WTC11 (cell line): ENCODE measurements at regions not wholly inside any gene's neighbourhood (a gene's known extent, or its start where the extent isn't known, plus 50 kb on each side); places are given as distances from the start of the nearest gene placed in this dataset.

ENCODE experiments used
- ATAC-seq: fragments of 200-7000 bp; cut with Tn5 transposase; 2 replicates; pipeline ENCODE4 v1.10.0; 2021; ENCODE audit warnings: mild to moderate bottlenecking, moderate library complexity
- CTCF ChIA-PET: fragments of 300-600 bp; sonication (Branson Sonifier 250); formaldehyde crosslinking; loops from one replicate; lab custom pipeline; 2021; ENCODE audit warnings: antibody characterized with exemption; lab: Charles Lee
- POLR2A ChIA-PET: fragments of 350-600 bp; sonication (Branson Sonifier 250); formaldehyde crosslinking; loops from one replicate; lab custom pipeline; 2021; ENCODE audit warnings: antibody characterized with exemption; lab: Charles Lee
- DNase-seq: peaks from one replicate; pipeline ENCODE4 v3.0.0; 2021; ENCODE audit warnings: low spot score
- H3K27ac Mint-ChIP-seq: 2 replicates; pipeline ENCODE4 v1.8.0; 2021; ENCODE audit warnings: mixed read lengths
- H3K27me3 Mint-ChIP-seq: 2 replicates; pipeline ENCODE4 v1.8.0; 2021; ENCODE audit warnings: low read depth, mild to moderate bottlenecking, moderate library complexity, mixed read lengths
- H3K36me3 Mint-ChIP-seq: 2 replicates; pipeline ENCODE4 v1.8.0; 2021; ENCODE audit warnings: mixed read lengths
- H3K4me1 Mint-ChIP-seq: 2 replicates; pipeline ENCODE4 v1.8.0; 2022; ENCODE audit warnings: mixed read lengths
- H3K4me3 Mint-ChIP-seq: 2 replicates; pipeline ENCODE4 v1.8.0; 2021; ENCODE audit warnings: mild to moderate bottlenecking, moderate library complexity, mixed read lengths
- H3K9me3 Mint-ChIP-seq: 2 replicates; pipeline ENCODE4 v1.8.0; 2021; ENCODE audit warnings: mixed read lengths
- CREB1 ChIP-seq: sonication (generic); formaldehyde crosslinking; IDR thresholded peaks from 2 replicates; pipeline ENCODE4 v1.8.0; 2023; ENCODE audit warnings: mild to moderate bottlenecking, missing genetic modification reagents
- CREM ChIP-seq: sonication (generic); formaldehyde crosslinking; IDR thresholded peaks from 2 replicates; pipeline ENCODE4 v1.8.1; 2022; ENCODE audit warnings: mild to moderate bottlenecking, missing genetic modification reagents, moderate library complexity
- ELF4 ChIP-seq: sonication (generic); formaldehyde crosslinking; IDR thresholded peaks from 2 replicates; pipeline ENCODE4 v1.8.1; 2022; ENCODE audit warnings: low read depth, mild to moderate bottlenecking, moderate library complexity, missing genetic modification reagents
- EMX1 ChIP-seq: fragments of 250-450 bp; sonication (Bioruptor Pico); IDR thresholded peaks from 2 replicates; pipeline ENCODE4 v1.8.0; 2021; ENCODE audit warnings: mild to moderate bottlenecking
- ESRRA ChIP-seq: sonication (generic); formaldehyde crosslinking; IDR thresholded peaks from 2 replicates; pipeline ENCODE4 v1.8.1; 2022; ENCODE audit warnings: mild to moderate bottlenecking, missing genetic modification reagents, borderline replicate concordance
- MXD4 ChIP-seq: fragments of 250-450 bp; sonication (Bioruptor Pico); IDR thresholded peaks from 2 replicates; pipeline ENCODE4 v1.8.0; 2021; ENCODE audit warnings: mild to moderate bottlenecking, moderate library complexity, borderline replicate concordance
- NFATC4 ChIP-seq: fragments of 250-450 bp; sonication (Bioruptor Pico); IDR thresholded peaks from 2 replicates; pipeline ENCODE4 v1.9.0; 2021; ENCODE audit warnings: mild to moderate bottlenecking
- OVOL2 ChIP-seq: fragments of 250-450 bp; sonication (Bioruptor Pico); IDR thresholded peaks from 2 replicates; pipeline ENCODE4 v1.9.0; 2021; ENCODE audit warnings: mild to moderate bottlenecking, borderline replicate concordance
- SMAD3 ChIP-seq: sonication (generic); formaldehyde crosslinking; IDR thresholded peaks from 2 replicates; pipeline ENCODE4 v1.8.0; 2022; ENCODE audit warnings: missing genetic modification reagents, mild to moderate bottlenecking, borderline replicate concordance
- SMAD4 ChIP-seq: sonication (generic); formaldehyde crosslinking; IDR thresholded peaks from 2 replicates; pipeline ENCODE4 v1.8.0; 2022; ENCODE audit warnings: mild to moderate bottlenecking, missing genetic modification reagents
- ZNF317 ChIP-seq: sonication (generic); formaldehyde crosslinking; IDR thresholded peaks from 2 replicates; pipeline ENCODE4 v1.8.1; 2023; ENCODE audit warnings: low read depth, mild to moderate bottlenecking, moderate library complexity, missing genetic modification reagents, borderline replicate concordance
- ZNF416 ChIP-seq: fragments of 250-450 bp; sonication (Bioruptor Pico); IDR thresholded peaks from 2 replicates; pipeline ENCODE4 v1.9.0; 2021; ENCODE audit warnings: mild to moderate bottlenecking, inconsistent platforms
- ZNF671 ChIP-seq: fragments of 250-450 bp; sonication (Bioruptor Pico); IDR thresholded peaks from 2 replicates; pipeline ENCODE4 v1.8.0; 2021; ENCODE audit warnings: mild to moderate bottlenecking
- TF ChIP-seq, protein P1 (sequence below): sonication (generic); formaldehyde crosslinking; IDR thresholded peaks from 2 replicates; pipeline ENCODE4 v1.8.0; 2022; ENCODE audit warnings: mild to moderate bottlenecking, missing genetic modification reagents
- TF ChIP-seq, protein P2 (sequence below): fragments of 250-450 bp; sonication (Bioruptor Pico); IDR thresholded peaks from 2 replicates; pipeline ENCODE4 v1.9.0; 2021; ENCODE audit warnings: moderate library complexity, mild to moderate bottlenecking, inconsistent platforms, borderline replicate concordance
- TF ChIP-seq, protein P3 (sequence below): fragments of 250-450 bp; sonication (Bioruptor Pico); IDR thresholded peaks from 2 replicates; pipeline ENCODE4 v1.9.0; 2021; ENCODE audit warnings: mild to moderate bottlenecking, borderline replicate concordance
- TF ChIP-seq, protein P4 (sequence below): sonication (generic); formaldehyde crosslinking; IDR thresholded peaks from 2 replicates; pipeline ENCODE4 v1.8.1; 2022; ENCODE audit warnings: low read depth, missing genetic modification reagents, borderline replicate concordance
- TF ChIP-seq, protein P5 (sequence below): sonication (generic); formaldehyde crosslinking; IDR thresholded peaks from 2 replicates; pipeline ENCODE4 v1.8.0; 2023; ENCODE audit warnings: missing genetic modification reagents, mild to moderate bottlenecking, borderline replicate concordance

DNA sequence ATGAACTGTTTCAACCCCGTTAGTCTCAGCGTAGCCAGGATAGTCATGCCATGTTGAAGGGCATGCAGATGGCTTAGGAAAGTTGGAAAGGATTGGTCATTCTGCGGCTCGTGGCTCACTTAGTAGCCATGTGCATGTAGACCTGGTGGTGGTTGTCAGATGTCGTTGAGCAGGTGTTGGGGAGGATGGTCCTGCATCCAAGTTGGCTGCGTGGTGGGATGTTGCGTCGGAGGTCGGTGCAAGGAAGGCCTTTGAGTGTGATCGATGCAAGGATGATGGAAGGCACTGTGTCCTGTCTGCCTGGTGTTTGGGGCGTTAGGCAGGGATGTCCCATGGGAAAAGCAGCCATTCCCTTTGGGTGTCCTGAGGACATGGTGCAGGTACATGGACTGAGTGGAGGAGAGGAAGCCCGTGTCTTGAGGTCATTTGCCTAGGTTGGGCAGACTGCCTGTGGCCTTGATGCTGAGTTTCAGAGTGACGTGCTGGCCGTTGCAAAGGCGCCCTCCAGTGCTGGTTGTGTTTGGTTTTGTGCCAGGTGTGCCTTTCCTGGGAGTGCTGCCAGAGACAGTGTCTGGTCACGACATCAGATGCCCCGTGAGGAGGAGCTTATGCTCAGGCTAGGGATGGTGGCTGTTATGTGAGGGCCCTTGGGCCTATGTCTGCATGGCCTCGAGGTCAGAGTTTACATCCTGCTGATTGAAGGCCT, 103.4 kb downstream of the SNRPN start:
- H3K27ac Mint-ChIP-seq: peak overlapping the region; percentile 45
- peaks cover 100% of the 10 kb centered on the region for H3K36me3 Mint-ChIP-seq
- DNase-seq (no peak), ATAC-seq (no peak)
- H3K4me1 Mint-ChIP-seq: no peaks in the 10 kb centered on the region; the same call in 1 of the 2 replicates
- POLR2A ChIA-PET: no interaction called here
- CTCF ChIA-PET: no interaction called here
- H3K9me3 Mint-ChIP-seq: peaks cover 91% of the 10 kb centered on the region
- TF ChIP-seq CREM (CRISPR knock-in tag): no peak
- no peak for TF ChIP-seq ELF4 (CRISPR knock-in tag)
- TF ChIP-seq NFATC4 (CRISPR knock-in tag): no peak
- no peak for TF ChIP-seq ZNF317 (CRISPR knock-in tag)
- no peak for TF ChIP-seq MXD4 (CRISPR knock-in tag)
- TF ChIP-seq, protein P1, sequence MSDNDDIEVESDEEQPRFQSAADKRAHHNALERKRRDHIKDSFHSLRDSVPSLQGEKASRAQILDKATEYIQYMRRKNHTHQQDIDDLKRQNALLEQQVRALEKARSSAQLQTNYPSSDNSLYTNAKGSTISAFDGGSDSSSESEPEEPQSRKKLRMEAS (CRISPR knock-in tag): no peak
- TF ChIP-seq ZNF416 (CRISPR knock-in tag): no peak
- TF ChIP-seq EMX1 (CRISPR knock-in tag): no peak
- no peak for TF ChIP-seq SMAD3 (CRISPR knock-in tag)
- TF ChIP-seq, protein P2, sequence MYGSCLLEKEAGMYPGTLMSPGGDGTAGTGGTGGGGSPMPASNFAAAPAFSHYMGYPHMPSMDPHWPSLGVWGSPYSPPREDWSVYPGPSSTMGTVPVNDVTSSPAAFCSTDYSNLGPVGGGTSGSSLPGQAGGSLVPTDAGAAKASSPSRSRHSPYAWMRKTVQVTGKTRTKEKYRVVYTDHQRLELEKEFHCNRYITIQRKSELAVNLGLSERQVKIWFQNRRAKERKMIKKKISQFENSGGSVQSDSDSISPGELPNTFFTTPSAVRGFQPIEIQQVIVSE: no peak
- TF ChIP-seq, protein P3, sequence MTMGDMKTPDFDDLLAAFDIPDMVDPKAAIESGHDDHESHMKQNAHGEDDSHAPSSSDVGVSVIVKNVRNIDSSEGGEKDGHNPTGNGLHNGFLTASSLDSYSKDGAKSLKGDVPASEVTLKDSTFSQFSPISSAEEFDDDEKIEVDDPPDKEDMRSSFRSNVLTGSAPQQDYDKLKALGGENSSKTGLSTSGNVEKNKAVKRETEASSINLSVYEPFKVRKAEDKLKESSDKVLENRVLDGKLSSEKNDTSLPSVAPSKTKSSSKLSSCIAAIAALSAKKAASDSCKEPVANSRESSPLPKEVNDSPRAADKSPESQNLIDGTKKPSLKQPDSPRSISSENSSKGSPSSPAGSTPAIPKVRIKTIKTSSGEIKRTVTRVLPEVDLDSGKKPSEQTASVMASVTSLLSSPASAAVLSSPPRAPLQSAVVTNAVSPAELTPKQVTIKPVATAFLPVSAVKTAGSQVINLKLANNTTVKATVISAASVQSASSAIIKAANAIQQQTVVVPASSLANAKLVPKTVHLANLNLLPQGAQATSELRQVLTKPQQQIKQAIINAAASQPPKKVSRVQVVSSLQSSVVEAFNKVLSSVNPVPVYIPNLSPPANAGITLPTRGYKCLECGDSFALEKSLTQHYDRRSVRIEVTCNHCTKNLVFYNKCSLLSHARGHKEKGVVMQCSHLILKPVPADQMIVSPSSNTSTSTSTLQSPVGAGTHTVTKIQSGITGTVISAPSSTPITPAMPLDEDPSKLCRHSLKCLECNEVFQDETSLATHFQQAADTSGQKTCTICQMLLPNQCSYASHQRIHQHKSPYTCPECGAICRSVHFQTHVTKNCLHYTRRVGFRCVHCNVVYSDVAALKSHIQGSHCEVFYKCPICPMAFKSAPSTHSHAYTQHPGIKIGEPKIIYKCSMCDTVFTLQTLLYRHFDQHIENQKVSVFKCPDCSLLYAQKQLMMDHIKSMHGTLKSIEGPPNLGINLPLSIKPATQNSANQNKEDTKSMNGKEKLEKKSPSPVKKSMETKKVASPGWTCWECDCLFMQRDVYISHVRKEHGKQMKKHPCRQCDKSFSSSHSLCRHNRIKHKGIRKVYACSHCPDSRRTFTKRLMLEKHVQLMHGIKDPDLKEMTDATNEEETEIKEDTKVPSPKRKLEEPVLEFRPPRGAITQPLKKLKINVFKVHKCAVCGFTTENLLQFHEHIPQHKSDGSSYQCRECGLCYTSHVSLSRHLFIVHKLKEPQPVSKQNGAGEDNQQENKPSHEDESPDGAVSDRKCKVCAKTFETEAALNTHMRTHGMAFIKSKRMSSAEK (CRISPR knock-in tag): no peak
- TF ChIP-seq, protein P4, sequence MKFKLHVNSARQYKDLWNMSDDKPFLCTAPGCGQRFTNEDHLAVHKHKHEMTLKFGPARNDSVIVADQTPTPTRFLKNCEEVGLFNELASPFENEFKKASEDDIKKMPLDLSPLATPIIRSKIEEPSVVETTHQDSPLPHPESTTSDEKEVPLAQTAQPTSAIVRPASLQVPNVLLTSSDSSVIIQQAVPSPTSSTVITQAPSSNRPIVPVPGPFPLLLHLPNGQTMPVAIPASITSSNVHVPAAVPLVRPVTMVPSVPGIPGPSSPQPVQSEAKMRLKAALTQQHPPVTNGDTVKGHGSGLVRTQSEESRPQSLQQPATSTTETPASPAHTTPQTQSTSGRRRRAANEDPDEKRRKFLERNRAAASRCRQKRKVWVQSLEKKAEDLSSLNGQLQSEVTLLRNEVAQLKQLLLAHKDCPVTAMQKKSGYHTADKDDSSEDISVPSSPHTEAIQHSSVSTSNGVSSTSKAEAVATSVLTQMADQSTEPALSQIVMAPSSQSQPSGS (CRISPR knock-in tag): no peak
- no peak for TF ChIP-seq SMAD4
- TF ChIP-seq, protein P5, sequence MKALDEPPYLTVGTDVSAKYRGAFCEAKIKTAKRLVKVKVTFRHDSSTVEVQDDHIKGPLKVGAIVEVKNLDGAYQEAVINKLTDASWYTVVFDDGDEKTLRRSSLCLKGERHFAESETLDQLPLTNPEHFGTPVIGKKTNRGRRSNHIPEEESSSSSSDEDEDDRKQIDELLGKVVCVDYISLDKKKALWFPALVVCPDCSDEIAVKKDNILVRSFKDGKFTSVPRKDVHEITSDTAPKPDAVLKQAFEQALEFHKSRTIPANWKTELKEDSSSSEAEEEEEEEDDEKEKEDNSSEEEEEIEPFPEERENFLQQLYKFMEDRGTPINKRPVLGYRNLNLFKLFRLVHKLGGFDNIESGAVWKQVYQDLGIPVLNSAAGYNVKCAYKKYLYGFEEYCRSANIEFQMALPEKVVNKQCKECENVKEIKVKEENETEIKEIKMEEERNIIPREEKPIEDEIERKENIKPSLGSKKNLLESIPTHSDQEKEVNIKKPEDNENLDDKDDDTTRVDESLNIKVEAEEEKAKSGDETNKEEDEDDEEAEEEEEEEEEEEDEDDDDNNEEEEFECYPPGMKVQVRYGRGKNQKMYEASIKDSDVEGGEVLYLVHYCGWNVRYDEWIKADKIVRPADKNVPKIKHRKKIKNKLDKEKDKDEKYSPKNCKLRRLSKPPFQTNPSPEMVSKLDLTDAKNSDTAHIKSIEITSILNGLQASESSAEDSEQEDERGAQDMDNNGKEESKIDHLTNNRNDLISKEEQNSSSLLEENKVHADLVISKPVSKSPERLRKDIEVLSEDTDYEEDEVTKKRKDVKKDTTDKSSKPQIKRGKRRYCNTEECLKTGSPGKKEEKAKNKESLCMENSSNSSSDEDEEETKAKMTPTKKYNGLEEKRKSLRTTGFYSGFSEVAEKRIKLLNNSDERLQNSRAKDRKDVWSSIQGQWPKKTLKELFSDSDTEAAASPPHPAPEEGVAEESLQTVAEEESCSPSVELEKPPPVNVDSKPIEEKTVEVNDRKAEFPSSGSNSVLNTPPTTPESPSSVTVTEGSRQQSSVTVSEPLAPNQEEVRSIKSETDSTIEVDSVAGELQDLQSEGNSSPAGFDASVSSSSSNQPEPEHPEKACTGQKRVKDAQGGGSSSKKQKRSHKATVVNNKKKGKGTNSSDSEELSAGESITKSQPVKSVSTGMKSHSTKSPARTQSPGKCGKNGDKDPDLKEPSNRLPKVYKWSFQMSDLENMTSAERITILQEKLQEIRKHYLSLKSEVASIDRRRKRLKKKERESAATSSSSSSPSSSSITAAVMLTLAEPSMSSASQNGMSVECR (CRISPR knock-in tag): no peak
- no peak for TF ChIP-seq ZNF671 (CRISPR knock-in tag)
- no peak for TF ChIP-seq OVOL2 (CRISPR knock-in tag)
- no peak for TF ChIP-seq ESRRA (CRISPR knock-in tag)
- TF ChIP-seq CREB1 (CRISPR knock-in tag): no peak
- peaks cover 9% of the 10 kb centered on the region for H3K27me3 Mint-ChIP-seq
- H3K4me3 Mint-ChIP-seq: no peak overlapping the region
